ENCODE measurements at regions not wholly inside any gene's neighbourhood (a gene's known extent, or its start where the extent isn't known, plus 50 kb on each side); places are given as distances from the start of the nearest gene placed in this dataset.

DNA sequence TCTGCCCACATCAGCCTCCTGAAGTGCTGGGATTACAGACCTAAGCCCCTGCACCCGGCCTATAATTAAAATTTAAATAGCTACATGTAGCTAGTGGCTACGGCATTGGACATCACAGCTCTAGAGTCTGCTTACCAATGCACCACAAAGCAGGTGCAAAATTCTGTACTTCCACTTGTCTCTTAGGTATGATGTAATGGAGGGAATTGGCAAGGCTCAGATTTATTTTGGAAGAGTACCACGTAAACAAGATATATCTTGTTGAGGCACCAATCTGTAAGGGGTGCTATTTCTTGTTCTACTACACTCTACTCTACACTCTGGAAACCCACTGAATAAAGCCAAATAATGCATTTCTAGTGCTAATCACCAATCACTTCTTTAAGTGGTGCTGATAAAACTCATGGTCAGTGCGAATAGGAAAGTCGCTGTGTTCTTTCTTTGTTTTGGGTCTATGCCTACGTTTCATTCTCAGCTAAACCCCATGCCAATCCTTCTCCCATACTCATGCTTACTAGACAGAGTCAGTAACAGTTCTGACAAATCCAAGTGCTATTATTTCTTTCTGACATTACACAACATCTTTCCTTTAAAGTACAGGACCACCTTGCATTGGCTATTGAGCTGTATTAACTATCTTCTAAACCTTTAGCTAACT, 92.3 kb downstream of the GC start:
- H3K4me3 Mint-ChIP-seq: no peak overlapping the region
- H3K4me1 Mint-ChIP-seq: peaks cover 0 to 2% (median 0%) of the 10 kb centered on the region in 7 donors
- Histone ChIP-seq H3K27me3 (ENCODE audit: control insufficient read depth in 2 of 2, insufficient read depth in 2 of 2, low read length in 2 of 2) (no peaks in the 10 kb centered on the region), H3K27ac (ENCODE audit: low read depth, low read length) (no peak overlapping the region), H3K4me3 (ENCODE audit: low read length) (no peak overlapping the region), H3K4me1 (ENCODE audit: control insufficient read depth in 2 of 2, insufficient read depth in 2 of 2, low read length in 2 of 2) (no peaks in the 10 kb centered on the region), H3K9me3 (ENCODE audit: control insufficient read depth in 2 of 3, low read length in 3 of 3) (no peaks in the 10 kb centered on the region), H3K36me3 (ENCODE audit: control insufficient read depth in 2 of 3, insufficient read depth in 3 of 3, low read length in 3 of 3) (no peaks in the 10 kb centered on the region)
- H3K27me3 Mint-ChIP-seq: peaks cover 0 to 55% (median 37%) of the 10 kb centered on the region in 5 donors
- H3K27ac Mint-ChIP-seq: no peak overlapping the region
- POLR2A ChIA-PET: no interaction called here
- peaks cover 0 to 2% (median 0%) of the 10 kb centered on the region in 11 donors for H3K9me3 Mint-ChIP-seq
- intact Hi-C loops (cut with micrococcal nuclease): no loop called here
- no peak for DNase-seq
- no peak for ATAC-seq
- CTCF ChIA-PET: no interaction called here
- H3K36me3 Mint-ChIP-seq: no peaks in the 10 kb centered on the region

DNA sequence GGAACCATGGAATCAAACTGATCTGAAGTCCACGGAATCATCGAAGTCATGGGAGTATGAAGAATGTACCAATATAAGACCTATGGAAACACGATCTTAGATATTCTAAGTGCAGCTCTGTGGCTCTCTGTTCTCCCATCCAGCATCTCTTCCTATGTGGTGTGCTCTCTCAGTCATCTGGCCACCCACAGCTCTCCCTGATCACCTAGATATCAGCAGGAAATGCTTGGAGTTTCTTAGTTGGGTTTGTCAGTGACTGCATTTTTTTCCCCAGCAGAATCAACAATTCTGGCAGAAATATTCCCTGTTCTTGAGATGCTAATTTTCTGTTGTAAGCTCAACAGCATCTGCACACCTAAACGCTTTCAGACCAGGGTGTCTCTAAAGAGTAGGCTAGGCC, 94.1 kb downstream of the GC start:
- Mint-ChIP-seq H3K36me3 (no peaks in the 10 kb centered on the region), H3K4me1 (peaks cover 0 to 2% (median 0%) of the 10 kb centered on the region in 7 donors), H3K4me3 (no peak overlapping the region), H3K27me3 (peaks cover 0 to 41% (median 29%) of the 10 kb centered on the region in 5 donors), H3K27ac (no peak overlapping the region), H3K9me3 (peaks cover 0 to 2% (median 0%) of the 10 kb centered on the region in 11 donors)
- no peak for ATAC-seq
- POLR2A ChIA-PET: no interaction called here
- H3K27me3 ChIP-seq (ENCODE audit: control insufficient read depth in 2 of 2, insufficient read depth in 2 of 2, low read length in 2 of 2): no peaks in the 10 kb centered on the region
- H3K4me1 ChIP-seq (ENCODE audit: control insufficient read depth in 2 of 2, insufficient read depth in 2 of 2, low read length in 2 of 2): no peaks in the 10 kb centered on the region
- no peaks in the 10 kb centered on the region for H3K36me3 ChIP-seq (ENCODE audit: control insufficient read depth in 2 of 3, insufficient read depth in 3 of 3, low read length in 3 of 3)
- CTCF ChIA-PET: interaction anchor here (0.9 kb wide), 1 partner anchor 26 kb away, joined by 3 read pairs; no protein-coding TSS in a partner anchor
- intact Hi-C loops (cut with micrococcal nuclease): no loop called here
- no peaks in the 10 kb centered on the region for H3K9me3 ChIP-seq (ENCODE audit: control insufficient read depth in 2 of 3, low read length in 3 of 3)
- DNase-seq: no peak
- H3K27ac ChIP-seq (ENCODE audit: low read depth, low read length): no peak overlapping the region
- H3K4me3 ChIP-seq (ENCODE audit: low read length): no peak overlapping the region

DNA sequence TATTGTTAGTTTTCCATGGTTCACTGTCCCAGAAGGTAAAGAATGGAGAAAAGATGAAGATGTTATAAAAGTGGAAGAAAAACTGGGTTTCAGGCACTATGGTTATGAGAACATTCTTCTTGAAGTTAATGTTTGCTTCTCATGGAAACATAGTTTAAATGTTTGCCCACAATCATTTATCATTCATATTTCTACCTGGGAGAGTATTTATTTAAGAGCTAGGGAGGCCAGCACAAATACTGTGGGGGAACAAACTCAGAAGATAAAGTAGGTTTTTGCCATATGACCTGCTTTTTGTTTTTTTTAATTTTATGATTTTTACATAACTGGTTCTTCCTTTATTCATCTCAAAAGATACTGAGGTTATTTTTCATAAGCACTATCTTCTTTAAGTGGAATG, 96.8 kb downstream of the GC start:
- no peaks in the 10 kb centered on the region for H3K9me3 ChIP-seq (ENCODE audit: control insufficient read depth in 2 of 3, low read length in 3 of 3)
- intact Hi-C loops (cut with micrococcal nuclease): no loop called here
- Mint-ChIP-seq H3K27ac (no peak overlapping the region), H3K27me3 (peaks cover 0 to 33% (median 29%) of the 10 kb centered on the region in 5 donors), H3K9me3 (peaks cover 0 to 2% (median 0%) of the 10 kb centered on the region in 11 donors), H3K4me1 (peaks cover 0 to 1% (median 0%) of the 10 kb centered on the region in 7 donors), H3K4me3 (no peak overlapping the region), H3K36me3 (no peaks in the 10 kb centered on the region)
- ATAC-seq (no peak), DNase-seq (no peak)
- no peaks in the 10 kb centered on the region for H3K27me3 ChIP-seq (ENCODE audit: control insufficient read depth in 2 of 2, insufficient read depth in 2 of 2, low read length in 2 of 2)
- H3K4me3 ChIP-seq (ENCODE audit: low read length): no peak overlapping the region
- H3K4me1 ChIP-seq (ENCODE audit: control insufficient read depth in 2 of 2, insufficient read depth in 2 of 2, low read length in 2 of 2): no peaks in the 10 kb centered on the region
- CTCF ChIA-PET: no interaction called here
- POLR2A ChIA-PET: no interaction called here
- no peaks in the 10 kb centered on the region for H3K36me3 ChIP-seq (ENCODE audit: control insufficient read depth in 2 of 3, insufficient read depth in 3 of 3, low read length in 3 of 3)
- no peak overlapping the region for H3K27ac ChIP-seq (ENCODE audit: low read depth, low read length)

DNA sequence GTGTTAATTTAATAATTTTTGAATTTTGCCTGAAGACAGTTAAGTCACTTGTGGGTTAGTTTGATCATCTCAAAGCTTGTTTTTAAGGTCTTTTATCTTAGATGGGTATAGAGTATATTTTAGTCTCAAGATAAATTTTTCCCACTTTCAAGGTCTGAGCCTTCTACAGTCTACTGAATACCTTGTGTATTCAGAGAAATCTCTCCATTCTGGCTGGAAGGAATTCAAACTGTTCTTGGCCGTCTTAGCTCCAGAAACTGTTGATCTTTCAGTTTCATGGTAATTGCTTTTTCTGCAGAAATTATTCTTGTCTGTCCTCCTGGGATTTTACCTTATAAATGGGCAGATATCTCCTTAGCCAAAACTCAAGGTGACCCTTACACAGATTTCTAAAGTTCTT, 97.9 kb downstream of the GC start:
- H3K27me3 Mint-ChIP-seq: peaks cover 0 to 30% (median 26%) of the 10 kb centered on the region in 5 donors
- Histone ChIP-seq H3K27ac (ENCODE audit: low read depth, low read length) (no peak overlapping the region), H3K9me3 (ENCODE audit: control insufficient read depth in 2 of 3, low read length in 3 of 3) (no peaks in the 10 kb centered on the region), H3K36me3 (ENCODE audit: control insufficient read depth in 2 of 3, insufficient read depth in 3 of 3, low read length in 3 of 3) (no peaks in the 10 kb centered on the region), H3K4me3 (ENCODE audit: low read length) (no peak overlapping the region), H3K27me3 (ENCODE audit: control insufficient read depth in 2 of 2, insufficient read depth in 2 of 2, low read length in 2 of 2) (no peaks in the 10 kb centered on the region), H3K4me1 (ENCODE audit: control insufficient read depth in 2 of 2, insufficient read depth in 2 of 2, low read length in 2 of 2) (no peaks in the 10 kb centered on the region)
- no peaks in the 10 kb centered on the region for H3K36me3 Mint-ChIP-seq
- H3K9me3 Mint-ChIP-seq: peaks cover 0 to 2% (median 0%) of the 10 kb centered on the region in 11 donors
- peaks cover 0 to 1% (median 0%) of the 10 kb centered on the region in 7 donors for H3K4me1 Mint-ChIP-seq
- CTCF ChIA-PET: no interaction called here
- ATAC-seq: no peak
- POLR2A ChIA-PET: no interaction called here
- intact Hi-C loops (cut with micrococcal nuclease): no loop called here
- no peak overlapping the region for H3K27ac Mint-ChIP-seq
- H3K4me3 Mint-ChIP-seq: no peak overlapping the region
- DNase-seq: no peak

DNA sequence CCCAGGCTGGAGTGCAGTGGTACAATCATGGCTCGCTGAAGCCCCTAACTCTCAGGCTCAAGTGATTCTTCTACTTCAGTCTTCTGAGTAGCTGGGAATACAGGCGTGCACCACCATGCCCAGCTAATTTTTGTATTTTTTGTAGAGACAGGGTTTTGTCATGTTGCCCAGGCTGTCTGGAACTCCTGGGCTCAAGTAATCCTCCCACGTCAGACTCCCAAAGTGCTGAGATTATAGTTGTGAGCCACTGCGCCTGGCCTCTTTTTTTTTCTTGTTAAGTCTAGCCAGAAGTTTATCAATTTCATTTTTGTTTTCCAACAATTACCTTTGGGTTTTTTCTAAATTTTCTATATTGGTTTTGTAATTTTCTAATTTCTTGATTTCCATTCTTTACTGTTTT, 100.6 kb downstream of the GC start:
- no peaks in the 10 kb centered on the region for H3K9me3 ChIP-seq (ENCODE audit: control insufficient read depth in 2 of 3, low read length in 3 of 3)
- H3K36me3 ChIP-seq (ENCODE audit: control insufficient read depth in 2 of 3, insufficient read depth in 3 of 3, low read length in 3 of 3): no peaks in the 10 kb centered on the region
- H3K9me3 Mint-ChIP-seq: peaks cover 0 to 2% (median 0%) of the 10 kb centered on the region in 11 donors
- H3K4me1 Mint-ChIP-seq: peaks cover 0 to 1% (median 0%) of the 10 kb centered on the region in 7 donors
- no peaks in the 10 kb centered on the region for H3K27me3 ChIP-seq (ENCODE audit: control insufficient read depth in 2 of 2, insufficient read depth in 2 of 2, low read length in 2 of 2)
- no peak overlapping the region for H3K27ac Mint-ChIP-seq
- no peaks in the 10 kb centered on the region for H3K4me1 ChIP-seq (ENCODE audit: control insufficient read depth in 2 of 2, insufficient read depth in 2 of 2, low read length in 2 of 2)
- H3K4me3 ChIP-seq (ENCODE audit: low read length): no peak overlapping the region
- intact Hi-C loops (cut with micrococcal nuclease): no loop called here
- CTCF ChIA-PET: no interaction called here
- peaks cover 0 to 16% (median 10%) of the 10 kb centered on the region in 5 donors for H3K27me3 Mint-ChIP-seq
- no peak overlapping the region for H3K27ac ChIP-seq (ENCODE audit: low read depth, low read length)
- no peaks in the 10 kb centered on the region for H3K36me3 Mint-ChIP-seq
- H3K4me3 Mint-ChIP-seq: no peak overlapping the region
- POLR2A ChIA-PET: no interaction called here
- no peak for DNase-seq
- ATAC-seq: no peak

DNA sequence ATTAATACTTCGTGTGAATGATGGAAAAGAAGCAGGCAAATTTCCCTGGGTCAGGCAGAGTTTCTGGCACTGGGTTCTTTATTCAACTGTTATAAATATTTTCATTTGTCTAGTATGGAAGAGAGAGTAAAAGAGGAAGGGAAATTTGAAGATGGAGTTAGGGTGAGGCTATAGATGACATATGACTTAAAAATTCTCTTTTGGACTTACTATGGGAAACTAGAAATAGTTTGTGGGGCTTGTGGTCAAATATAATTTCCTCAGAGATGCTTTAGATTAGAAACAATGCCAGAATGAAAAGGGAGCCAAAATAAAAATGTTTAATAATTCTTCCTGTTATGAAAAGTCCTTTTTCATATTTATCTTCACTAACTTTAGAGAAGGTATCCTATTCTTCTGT, 103.2 kb downstream of the GC start:
- H3K4me3 ChIP-seq (ENCODE audit: low read length): no peak overlapping the region
- Mint-ChIP-seq H3K27ac (no peak overlapping the region), H3K27me3 (peaks cover 0 to 5% (median 4%) of the 10 kb centered on the region in 5 donors), H3K4me1 (peaks cover 0 to 1% (median 0%) of the 10 kb centered on the region in 7 donors), H3K36me3 (no peaks in the 10 kb centered on the region), H3K4me3 (no peak overlapping the region), H3K9me3 (peaks cover 0 to 4% (median 0%) of the 10 kb centered on the region in 11 donors)
- DNase-seq: no peak
- no peak overlapping the region for H3K27ac ChIP-seq (ENCODE audit: low read depth, low read length)
- H3K4me1 ChIP-seq (ENCODE audit: control insufficient read depth in 2 of 2, insufficient read depth in 2 of 2, low read length in 2 of 2): no peaks in the 10 kb centered on the region
- H3K9me3 ChIP-seq (ENCODE audit: control insufficient read depth in 2 of 3, low read length in 3 of 3): no peaks in the 10 kb centered on the region
- no peaks in the 10 kb centered on the region for H3K36me3 ChIP-seq (ENCODE audit: control insufficient read depth in 2 of 3, insufficient read depth in 3 of 3, low read length in 3 of 3)
- no peak for ATAC-seq
- POLR2A ChIA-PET: no interaction called here
- no peaks in the 10 kb centered on the region for H3K27me3 ChIP-seq (ENCODE audit: control insufficient read depth in 2 of 2, insufficient read depth in 2 of 2, low read length in 2 of 2)
- CTCF ChIA-PET: no interaction called here
- intact Hi-C loops (cut with micrococcal nuclease): no loop called here

DNA sequence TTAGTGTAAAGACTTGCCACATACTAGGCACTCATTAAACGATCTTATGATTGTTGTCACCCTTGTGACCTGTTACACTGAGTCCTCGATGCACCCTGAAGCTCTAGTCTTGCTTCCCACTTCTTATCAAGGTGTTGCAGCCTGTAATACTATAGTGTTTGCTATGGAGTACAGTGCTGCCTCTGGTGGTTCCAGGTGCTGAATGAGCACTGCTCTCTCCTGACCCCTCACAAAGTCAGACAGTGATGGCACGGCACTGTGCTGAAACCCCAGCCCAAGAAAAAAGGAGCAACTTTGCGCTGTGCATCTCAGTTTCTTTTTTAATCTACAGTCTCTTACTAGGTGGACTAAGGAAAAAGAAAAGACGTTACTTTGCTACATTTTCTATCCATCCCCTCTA, 106.3 kb downstream of the GC start:
- no peaks in the 10 kb centered on the region for H3K4me1 ChIP-seq (ENCODE audit: control insufficient read depth in 2 of 2, insufficient read depth in 2 of 2, low read length in 2 of 2)
- no peaks in the 10 kb centered on the region for H3K27me3 ChIP-seq (ENCODE audit: control insufficient read depth in 2 of 2, insufficient read depth in 2 of 2, low read length in 2 of 2)
- ChIA-PET POLR2A (no interaction called here), CTCF (no interaction called here)
- H3K4me3 Mint-ChIP-seq: no peak overlapping the region
- no peak overlapping the region for H3K4me3 ChIP-seq (ENCODE audit: low read length)
- intact Hi-C loops (cut with micrococcal nuclease): no loop called here
- DNase-seq (no peak), ATAC-seq (no peak)
- no peaks in the 10 kb centered on the region for H3K36me3 ChIP-seq (ENCODE audit: control insufficient read depth in 2 of 3, insufficient read depth in 3 of 3, low read length in 3 of 3)
- H3K9me3 Mint-ChIP-seq: peaks cover 0 to 4% (median 0%) of the 10 kb centered on the region in 11 donors
- H3K27ac Mint-ChIP-seq: no peak overlapping the region
- peaks cover 0 to under 1% (median 0%) of the 10 kb centered on the region in 7 donors for H3K4me1 Mint-ChIP-seq
- no peaks in the 10 kb centered on the region for H3K36me3 Mint-ChIP-seq
- H3K27me3 Mint-ChIP-seq: peaks cover 0 to 5% (median 0%) of the 10 kb centered on the region in 5 donors
- no peaks in the 10 kb centered on the region for H3K9me3 ChIP-seq (ENCODE audit: control insufficient read depth in 2 of 3, low read length in 3 of 3)
- H3K27ac ChIP-seq (ENCODE audit: low read depth, low read length): no peak overlapping the region

All from naive thymus-derived CD4-positive, alpha-beta T cell (primary cell).